ENCODE measurements at regions not wholly inside any gene's neighbourhood (a gene's known extent, or its start where the extent isn't known, plus 50 kb on each side); places are given as distances from the start of the nearest gene placed in this dataset.

GRCh38 chr5:161183559-161183958 is 331.5 kb upstream of the ATP10B start:
- no peak for DNase-seq (ENCODE audit: low read depth, low spot score)
- H3K4me3 ChIP-seq (ENCODE audit: low read depth, low read length) = no peak overlapping the region
- no peak overlapping the region for H3K27ac ChIP-seq (ENCODE audit: low read depth, low read length)
- H3K9me3 ChIP-seq (ENCODE audit: control insufficient read depth, insufficient read depth, low read length) = no peaks in the 10 kb centered on the region; the same call in 1 of the 2 replicates
- ChIA-PET POLR2A (no interaction called here), CTCF (no interaction called here)
- H3K27me3 ChIP-seq (ENCODE audit: control insufficient read depth, insufficient read depth, low read length) = no peaks in the 10 kb centered on the region
- TF ChIP-seq CTCF (IDR thresholded peaks at IDR 0.05; ENCODE audit: low read depth, low read length) = no peak

GRCh38 chr5:161176221-161176620 is 324.2 kb upstream of the ATP10B start:
- POLR2A ChIA-PET = no interaction called here
- no peak for DNase-seq (ENCODE audit: low read depth, low spot score)
- TF ChIP-seq CTCF (IDR thresholded peaks at IDR 0.05; ENCODE audit: low read depth, low read length) = no peak

DNA sequence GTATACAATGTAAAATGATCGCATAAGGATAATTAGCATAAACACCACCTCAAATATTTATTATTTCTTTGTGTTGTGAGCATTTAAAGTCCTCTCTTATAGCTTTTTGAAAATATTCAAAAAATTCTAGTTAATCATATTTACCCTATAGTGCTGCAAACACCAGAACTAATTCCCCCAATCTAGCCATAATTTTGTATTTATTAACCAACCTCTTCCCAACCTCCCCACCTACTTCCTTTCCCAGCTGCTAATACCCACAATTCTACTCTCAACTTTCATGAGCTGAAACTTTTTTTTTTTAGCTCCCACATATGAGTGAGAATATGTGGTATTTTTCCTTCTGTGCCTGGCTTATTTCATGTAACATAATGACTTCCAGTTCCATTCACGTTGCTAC is 317.8 kb upstream of the ATP10B start:
- POLR2A ChIA-PET = no interaction called here
- Histone ChIP-seq H3K4me3 (ENCODE audit: low read depth, low read length) (no peak overlapping the region), H3K27me3 (ENCODE audit: control insufficient read depth, insufficient read depth, low read length) (no peaks in the 10 kb centered on the region), H3K27ac (ENCODE audit: low read depth, low read length) (no peak overlapping the region), H3K9me3 (ENCODE audit: control insufficient read depth, insufficient read depth, low read length) (peaks cover 9% of the 10 kb centered on the region)
- DNase-seq (ENCODE audit: low read depth, low spot score) = no peak
- no peak for TF ChIP-seq CTCF (IDR thresholded peaks at IDR 0.05; ENCODE audit: low read depth, low read length)
- CTCF ChIA-PET = no interaction called here

More at GRCh38 chr5:161176221-161176620, 324.2 kb upstream of the ATP10B start:
- no peak overlapping the region for H3K4me3 ChIP-seq (ENCODE audit: low read depth, low read length)
- no peaks in the 10 kb centered on the region; the same call in 1 of the 2 replicates for H3K9me3 ChIP-seq (ENCODE audit: control insufficient read depth, insufficient read depth, low read length)
- no peak overlapping the region for H3K27ac ChIP-seq (ENCODE audit: low read depth, low read length)
- no peaks in the 10 kb centered on the region for H3K27me3 ChIP-seq (ENCODE audit: control insufficient read depth, insufficient read depth, low read length)
- CTCF ChIA-PET = no interaction called here

- H3K4me3 ChIP-seq (ENCODE audit: low read depth, low read length) = no peak overlapping the region
- no peak for DNase-seq (ENCODE audit: low read depth, low spot score)
- TF ChIP-seq CTCF (IDR thresholded peaks at IDR 0.05; ENCODE audit: low read depth, low read length) = no peak
- POLR2A ChIA-PET = no interaction called here
- H3K9me3 ChIP-seq (ENCODE audit: control insufficient read depth, insufficient read depth, low read length) = peaks cover 9% of the 10 kb centered on the region
- CTCF ChIA-PET = no interaction called here
- H3K27me3 ChIP-seq (ENCODE audit: control insufficient read depth, insufficient read depth, low read length) = no peaks in the 10 kb centered on the region
- H3K27ac ChIP-seq (ENCODE audit: low read depth, low read length) = no peak overlapping the region
Measured at GRCh38 chr5:161167016-161167767, 315.2 kb upstream of the ATP10B start.

GRCh38 chr5:161165998-161166660 is 314.1 kb upstream of the ATP10B start:
- no peak for DNase-seq (ENCODE audit: low read depth, low spot score)
- ChIA-PET POLR2A (no interaction called here), CTCF (no interaction called here)
- no peak for TF ChIP-seq CTCF (IDR thresholded peaks at IDR 0.05; ENCODE audit: low read depth, low read length)
- H3K27me3 ChIP-seq (ENCODE audit: control insufficient read depth, insufficient read depth, low read length) = no peaks in the 10 kb centered on the region
- no peak overlapping the region for H3K4me3 ChIP-seq (ENCODE audit: low read depth, low read length)
- peaks cover 9% of the 10 kb centered on the region for H3K9me3 ChIP-seq (ENCODE audit: control insufficient read depth, insufficient read depth, low read length)
- no peak overlapping the region for H3K27ac ChIP-seq (ENCODE audit: low read depth, low read length)
